IMR-90 (cell line): ENCODE measurements at regions not wholly inside any gene's neighbourhood (a gene's known extent, or its start where the extent isn't known, plus 50 kb on each side); places are given as distances from the start of the nearest gene placed in this dataset.

Source experiments
- CEBPB ChIP-seq: IDR thresholded peaks from 2 replicates; pipeline ENCODE4 v1.6.1; 2012; ENCODE audit warnings: low read depth, low read length, improper control_type of control experiment
- CTCF ChIP-seq: conservative IDR thresholded peaks from 2 replicates; pipeline ENCODE4 v1.5.1; 2012; ENCODE audit warnings: mild to moderate bottlenecking, low read depth, low read length, improper control_type of control experiment
- MAZ ChIP-seq: IDR thresholded peaks from 2 replicates; pipeline ENCODE4 v1.6.1; 2012; ENCODE audit warnings: low read depth, mild to moderate bottlenecking, low read length, improper control_type of control experiment, moderate library complexity, borderline replicate concordance
- POLR2A ChIP-seq: IDR thresholded peaks from 2 replicates; pipeline ENCODE4 v1.6.1; 2012; ENCODE audit warnings: mild to moderate bottlenecking, low read depth, low read length

DNA sequence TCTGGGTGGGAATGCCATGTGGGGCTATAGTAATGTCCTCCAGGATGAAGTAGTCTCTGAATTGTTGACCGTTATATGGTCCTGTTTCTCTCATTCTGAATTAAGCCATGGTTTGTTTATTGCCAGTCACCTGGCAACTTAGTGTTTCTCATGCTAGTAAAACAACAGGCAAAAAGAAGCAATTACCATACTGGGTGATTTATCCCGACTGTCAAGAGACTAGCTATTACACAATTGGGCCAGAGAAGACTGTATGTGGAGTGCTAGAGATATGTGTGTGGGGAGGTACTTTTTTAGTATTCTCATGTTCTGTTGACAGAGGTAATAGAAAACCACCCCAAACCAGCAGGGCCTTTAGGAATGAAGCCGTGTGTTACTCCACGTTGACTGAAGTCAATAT lies 258.2 kb downstream of the TDRD3 start:
- no peak for TF ChIP-seq POLR2A
- no peak for TF ChIP-seq CTCF
- TF ChIP-seq CEBPB: no peak
- no peak for TF ChIP-seq MAZ
